Ramos (cell line): ENCODE measurements at regions not wholly inside any gene's neighbourhood (a gene's known extent, or its start where the extent isn't known, plus 50 kb on each side); places are given as distances from the start of the nearest gene placed in this dataset.

Experiments
- in situ Hi-C: fragments of 300-500 bp; cut with MboI; formaldehyde crosslinking; loops from one replicate; pipeline ENCODE4 v1.14.3; 2022; ENCODE audit warnings: low sequenced_read_pairs; ENCODE audit not compliant: unreplicated experiment

DNA sequence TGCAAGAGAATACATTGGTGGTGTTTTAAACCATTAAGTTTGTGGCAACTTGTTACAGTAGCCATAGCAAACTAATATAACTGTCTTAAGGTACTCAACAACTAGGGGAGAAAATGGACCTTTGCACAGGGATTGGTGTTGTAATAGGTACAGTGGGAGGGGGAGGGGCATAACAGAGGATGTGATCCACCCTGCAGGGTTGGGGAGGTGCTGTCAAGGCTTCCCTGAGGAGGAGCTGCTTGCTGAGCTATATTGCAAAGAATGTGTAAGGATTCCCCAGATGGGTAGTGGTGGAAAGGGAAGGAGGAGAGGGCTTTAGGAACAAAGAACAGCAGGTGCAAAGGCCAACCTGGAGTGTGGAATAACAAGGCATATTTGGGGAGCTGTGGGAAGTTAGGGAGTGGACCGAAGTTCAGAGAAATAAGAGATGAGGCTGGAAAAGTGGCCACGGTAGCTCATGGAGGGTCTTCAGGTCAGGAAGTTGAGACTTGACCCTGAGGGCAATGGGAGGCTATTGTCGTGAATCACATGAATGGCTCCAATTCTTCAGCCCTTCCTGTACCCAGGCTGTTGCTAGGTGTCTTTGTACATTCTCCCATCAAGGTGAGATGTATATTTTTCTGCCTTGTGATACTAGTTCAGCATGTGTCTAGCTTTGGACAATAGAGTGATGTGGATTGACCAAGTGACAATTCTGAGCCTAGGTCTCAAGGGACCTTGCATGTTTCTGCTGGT lies 168.6 kb upstream of the CSF3R start:
- in situ Hi-C loops, result no loop called here

DNA sequence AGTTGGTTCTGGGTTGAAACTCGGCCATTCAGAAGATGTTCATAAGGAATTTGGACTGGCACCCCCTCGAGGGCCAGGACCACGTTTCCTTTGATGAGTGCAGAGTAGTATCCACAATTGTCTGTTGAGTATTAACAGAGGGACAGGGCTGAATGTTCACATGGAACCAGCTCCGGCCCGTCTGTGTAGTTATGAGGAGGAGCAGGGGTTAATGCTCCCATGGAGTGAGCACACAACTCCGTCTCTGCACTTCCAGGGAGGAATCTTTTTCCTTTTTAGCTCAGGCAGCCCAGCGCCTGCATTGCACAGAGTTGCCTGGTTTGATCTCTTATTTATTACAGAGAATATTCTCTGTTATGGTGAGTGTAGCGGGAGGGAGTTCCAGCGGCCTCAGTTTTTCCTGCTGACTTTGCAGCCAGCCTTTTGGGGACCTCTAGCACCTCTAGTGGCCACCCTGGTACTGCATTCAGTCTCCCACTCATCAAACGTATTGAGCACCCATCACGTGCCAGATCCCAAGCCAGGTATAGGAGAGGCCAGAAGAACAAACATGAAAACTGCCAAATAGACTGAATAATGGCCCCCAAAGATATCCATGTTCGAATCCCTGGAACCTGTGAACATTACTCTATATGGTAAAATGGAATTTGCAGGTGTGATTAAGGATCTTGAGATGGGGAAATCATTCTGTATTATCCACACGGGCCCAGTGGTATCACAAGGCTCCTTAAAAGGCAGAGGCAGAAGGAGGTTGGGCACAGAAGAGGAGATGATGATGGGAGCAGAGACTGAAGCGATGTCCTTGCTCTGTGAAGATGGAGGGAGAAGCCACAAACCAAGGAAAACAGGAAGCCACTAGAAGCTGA lies 167.7 kb upstream of the CSF3R start:
- in situ Hi-C loops, result no loop called here

DNA sequence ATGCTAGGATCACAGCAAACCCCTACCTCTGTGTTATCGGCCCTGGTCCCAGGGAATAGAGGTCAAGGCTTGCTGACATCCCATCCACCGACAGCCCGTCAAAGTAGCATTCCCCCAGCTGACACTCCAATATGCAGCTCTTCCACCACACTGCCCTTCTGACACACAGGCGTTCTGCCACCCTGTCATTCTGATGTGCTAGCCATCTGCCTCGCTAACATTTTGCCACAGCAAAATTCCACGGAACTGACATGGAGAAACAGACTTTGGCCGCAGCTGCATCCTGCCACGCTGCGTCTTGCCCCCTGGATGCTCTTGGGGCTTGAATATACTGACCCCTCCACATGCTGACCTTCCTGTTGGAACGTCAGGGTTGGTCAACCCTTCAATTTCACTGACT lies 163.2 kb upstream of the CSF3R start:
- in situ Hi-C loops, result no loop called here

DNA sequence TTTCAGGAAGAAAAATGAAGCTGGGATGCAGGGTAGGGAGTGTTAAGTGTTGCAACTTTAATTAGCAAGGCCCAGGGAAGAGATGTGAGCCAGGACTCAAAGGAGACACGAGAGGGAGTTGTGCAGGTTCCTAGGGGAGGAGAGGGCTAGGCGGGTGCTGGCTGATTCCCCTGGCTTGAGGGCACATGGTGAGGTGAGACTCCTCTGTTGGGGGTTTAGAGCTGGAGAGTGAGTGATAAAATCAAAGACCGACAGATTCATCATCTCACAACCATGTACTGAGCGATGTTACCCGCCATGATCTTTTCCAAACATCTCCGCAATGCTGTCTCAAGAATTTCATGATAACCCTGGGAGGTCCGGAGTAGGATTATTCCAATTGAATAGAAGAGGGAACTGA lies 161.8 kb upstream of the CSF3R start:
- in situ Hi-C loops, result no loop called here

DNA sequence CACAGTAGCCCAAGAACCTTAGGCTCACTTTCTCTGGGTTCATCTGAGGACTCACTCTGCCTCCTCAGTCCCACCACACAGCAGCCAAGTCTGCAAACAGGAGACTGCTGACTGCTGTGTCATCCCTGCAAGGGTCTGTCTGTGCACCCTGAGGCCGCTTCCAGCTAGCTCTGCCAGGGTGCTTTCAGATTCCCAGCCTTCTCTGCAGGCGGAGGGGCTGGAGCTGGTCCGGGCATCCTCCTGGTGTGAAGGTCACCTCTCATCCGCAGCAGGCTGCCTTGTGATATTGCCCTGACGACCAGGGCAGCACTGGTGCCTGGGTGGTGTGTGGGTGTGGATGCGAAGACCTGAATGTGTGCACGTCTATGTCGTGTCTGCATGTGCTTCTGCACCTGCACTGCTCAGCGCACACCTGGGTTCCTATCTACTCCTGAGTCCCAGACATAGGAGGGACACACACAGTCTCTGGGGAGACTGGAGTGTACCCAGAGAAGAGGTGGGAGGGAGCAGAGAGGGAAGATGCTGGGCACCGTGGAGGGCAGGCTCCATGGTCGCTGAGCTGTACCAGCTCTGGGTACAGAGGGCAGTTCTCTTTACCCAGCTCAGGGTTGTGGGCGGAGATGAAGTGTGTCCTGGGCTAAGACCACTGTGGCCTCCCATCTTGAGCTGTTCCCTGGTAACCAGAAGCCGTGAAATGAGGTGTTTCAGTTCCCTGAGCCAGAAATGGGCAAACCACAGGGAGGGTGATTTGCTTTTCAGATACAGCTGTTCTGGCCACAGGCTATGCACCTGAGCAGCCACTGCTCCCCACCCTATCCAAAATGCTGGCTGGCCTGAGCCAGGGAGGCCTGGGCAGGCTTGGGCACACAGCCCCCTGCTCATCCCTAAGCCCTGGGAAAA lies 160.9 kb upstream of the CSF3R start:
- in situ Hi-C loops, result no loop called here

DNA sequence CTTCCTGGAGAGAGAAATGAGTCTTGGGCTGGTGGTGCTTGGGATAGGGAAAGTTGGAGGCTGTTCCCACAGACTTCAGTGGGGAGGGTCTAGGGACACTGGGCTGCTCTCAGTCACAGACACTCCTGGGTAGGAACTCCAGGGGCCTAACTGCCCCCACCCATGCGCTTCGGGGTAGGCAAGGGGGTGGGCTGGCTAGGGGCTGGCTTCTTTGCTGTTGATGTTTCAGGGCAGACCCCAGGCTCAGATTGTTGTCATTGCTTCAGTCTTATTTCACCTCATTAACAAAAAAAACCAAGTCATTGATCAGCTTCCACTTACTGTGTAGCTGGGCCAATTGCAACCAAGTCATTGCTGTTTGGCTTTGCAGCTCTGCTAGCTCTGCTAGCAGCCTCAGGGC lies 160.1 kb upstream of the CSF3R start:
- in situ Hi-C loops, result no loop called here

DNA sequence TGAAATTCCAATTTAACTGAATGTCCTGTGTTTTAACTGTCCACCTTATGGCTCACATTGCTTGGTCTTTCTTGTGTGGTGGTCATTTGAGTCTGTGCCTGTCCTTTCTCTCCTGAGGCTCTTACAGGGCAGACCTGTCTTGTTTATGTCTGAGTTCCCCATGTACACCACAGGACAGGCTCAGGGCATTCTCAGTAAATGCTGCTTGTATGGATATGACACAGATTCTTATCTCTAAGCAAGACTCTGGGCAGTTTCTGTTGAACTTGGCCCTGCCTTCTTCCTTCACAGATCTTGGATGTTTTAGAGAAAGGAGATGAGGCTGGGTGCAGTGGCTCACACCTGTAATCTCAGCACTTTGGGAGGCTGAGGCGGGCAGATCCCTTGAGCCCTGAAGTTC lies 159.1 kb upstream of the CSF3R start:
- in situ Hi-C loops, result no loop called here

DNA sequence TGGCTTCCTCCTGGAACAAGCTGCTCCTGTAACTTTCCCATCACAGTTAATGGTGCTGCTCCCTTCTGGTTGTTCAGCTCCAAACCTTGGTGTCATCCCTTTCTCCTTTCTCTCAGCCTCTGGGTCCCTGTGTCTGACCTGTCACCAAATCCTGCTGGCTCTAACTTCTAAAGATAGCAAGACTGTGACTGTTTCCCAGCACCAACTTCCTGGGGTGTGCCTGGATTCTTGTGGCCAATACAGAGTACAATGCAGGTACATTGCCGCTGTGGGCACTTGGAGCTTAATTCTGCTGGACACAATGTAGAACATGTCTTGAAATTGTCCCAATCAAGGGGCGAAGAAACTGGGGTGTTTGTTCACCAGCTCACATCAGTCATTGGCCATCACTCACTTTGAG lies 156.7 kb upstream of the CSF3R start:
- in situ Hi-C loops, result no loop called here

DNA sequence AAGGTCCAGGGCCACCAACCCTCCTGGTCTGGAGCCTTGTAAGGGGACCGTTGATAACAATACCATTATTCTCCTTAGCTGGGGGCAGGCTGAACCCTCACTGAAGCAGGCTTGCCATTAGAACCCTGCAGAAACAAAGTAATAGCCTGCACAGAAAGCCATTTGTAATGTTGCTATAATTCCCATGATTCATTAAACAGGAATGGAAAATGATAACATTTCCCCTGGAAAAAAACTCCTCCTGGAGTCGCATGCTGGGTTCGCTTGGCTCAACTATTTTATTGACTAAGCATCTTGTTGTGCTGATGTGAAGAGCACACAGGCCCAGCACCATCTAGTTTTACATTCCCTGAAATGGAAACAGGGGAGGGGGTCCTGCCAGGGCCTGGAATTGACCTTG lies 155.6 kb upstream of the CSF3R start:
- in situ Hi-C loops, result no loop called here

DNA sequence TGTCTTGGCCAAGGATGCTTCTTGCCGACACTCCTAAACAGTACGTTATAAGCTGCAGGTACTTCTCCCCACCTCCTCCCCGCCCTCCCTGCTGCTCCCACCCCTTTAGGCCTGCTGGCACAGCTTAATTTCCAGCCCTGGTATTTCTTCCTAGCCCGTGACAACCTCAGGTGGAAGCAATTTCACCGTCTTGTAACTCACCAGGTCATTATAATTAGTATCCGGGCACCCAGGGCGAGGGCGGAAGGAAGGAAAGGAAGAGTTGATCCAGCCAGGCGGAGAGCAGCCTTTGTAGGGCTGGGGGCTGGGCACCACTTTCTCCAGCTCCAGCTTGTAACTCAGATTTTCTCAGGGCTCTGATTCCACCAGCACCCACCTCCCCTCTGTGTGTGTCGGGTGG lies 153.5 kb upstream of the CSF3R start:
- in situ Hi-C loops, result no loop called here

DNA sequence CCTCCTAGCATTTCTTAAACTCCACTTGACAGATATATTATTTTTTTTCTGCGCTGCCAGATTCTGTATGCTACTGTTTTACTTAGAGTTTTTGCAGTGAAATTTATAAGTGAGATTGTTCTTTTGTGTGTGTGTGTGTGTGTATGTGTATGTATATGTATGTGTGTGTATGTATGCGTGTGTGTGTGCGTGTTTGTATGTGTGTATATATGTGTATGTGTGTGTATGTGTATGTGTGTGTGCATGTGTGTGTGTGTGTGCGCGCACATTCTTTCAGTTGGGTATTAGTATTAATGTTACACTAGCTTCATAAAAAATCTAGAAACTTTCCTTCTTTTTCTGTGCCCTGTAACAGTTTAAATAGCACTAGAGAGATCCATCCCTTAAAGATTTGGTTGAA lies 152.6 kb upstream of the CSF3R start:
- in situ Hi-C loops, result no loop called here

DNA sequence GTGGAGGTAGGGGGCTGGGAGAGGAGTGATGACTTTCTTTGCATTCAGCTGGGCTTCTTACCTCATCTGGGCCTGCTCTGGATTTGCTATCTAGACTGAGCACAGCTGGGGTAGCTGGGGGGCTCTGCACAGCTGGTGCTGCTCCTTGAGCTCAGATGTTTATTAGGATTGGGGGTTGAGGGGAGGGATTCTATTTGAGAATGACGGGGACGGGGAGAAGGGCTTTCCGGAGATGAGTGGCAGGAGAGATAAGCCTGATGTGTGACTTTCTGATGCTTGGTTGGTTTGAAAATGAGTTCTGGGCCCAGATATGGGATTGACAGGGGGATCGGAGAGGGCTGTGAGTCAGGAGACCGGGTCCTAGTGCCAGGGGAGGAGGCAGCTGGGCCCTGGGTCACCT lies 146.1 kb upstream of the CSF3R start:
- in situ Hi-C loops, result no loop called here

DNA sequence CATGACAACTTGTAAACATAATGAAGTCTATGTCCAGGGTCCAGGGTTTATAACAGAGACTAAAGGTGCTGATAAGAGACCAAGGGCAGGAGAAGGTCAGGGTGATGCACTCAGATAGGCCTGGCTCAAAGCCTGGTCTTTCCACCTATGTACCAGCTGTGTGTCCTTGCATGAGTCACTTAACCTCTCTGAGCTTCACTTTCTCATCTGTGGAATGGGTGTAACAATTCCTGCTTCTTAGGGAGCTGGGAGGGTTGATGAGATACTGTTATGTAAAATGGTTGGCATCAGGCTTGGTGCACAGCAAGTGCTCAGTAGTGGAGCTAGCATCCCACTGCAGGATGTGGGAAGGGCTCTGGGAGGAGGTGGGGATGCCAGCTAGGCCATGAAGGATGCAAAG lies 143.7 kb upstream of the CSF3R start:
- in situ Hi-C loops, result no loop called here

DNA sequence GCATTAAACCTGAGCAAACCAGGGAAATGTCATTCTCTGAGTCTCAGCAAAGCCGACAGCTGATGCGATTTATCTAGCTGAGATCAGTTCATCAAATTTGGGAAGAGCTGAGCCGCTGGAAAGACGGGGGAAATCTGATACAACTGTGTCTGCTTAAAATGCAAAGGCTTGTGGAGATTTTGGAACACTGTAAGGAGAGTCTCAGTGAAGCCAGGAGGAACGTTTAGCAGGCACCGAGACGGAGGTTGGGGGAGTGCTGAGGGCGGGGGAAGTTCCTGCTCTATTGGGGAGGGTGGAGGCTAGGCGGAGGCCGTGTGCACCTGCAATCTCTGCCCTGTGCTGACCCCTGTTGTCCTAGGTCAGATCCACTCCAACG lies 143.2 kb upstream of the CSF3R start:
- in situ Hi-C loops, result no loop called here

DNA sequence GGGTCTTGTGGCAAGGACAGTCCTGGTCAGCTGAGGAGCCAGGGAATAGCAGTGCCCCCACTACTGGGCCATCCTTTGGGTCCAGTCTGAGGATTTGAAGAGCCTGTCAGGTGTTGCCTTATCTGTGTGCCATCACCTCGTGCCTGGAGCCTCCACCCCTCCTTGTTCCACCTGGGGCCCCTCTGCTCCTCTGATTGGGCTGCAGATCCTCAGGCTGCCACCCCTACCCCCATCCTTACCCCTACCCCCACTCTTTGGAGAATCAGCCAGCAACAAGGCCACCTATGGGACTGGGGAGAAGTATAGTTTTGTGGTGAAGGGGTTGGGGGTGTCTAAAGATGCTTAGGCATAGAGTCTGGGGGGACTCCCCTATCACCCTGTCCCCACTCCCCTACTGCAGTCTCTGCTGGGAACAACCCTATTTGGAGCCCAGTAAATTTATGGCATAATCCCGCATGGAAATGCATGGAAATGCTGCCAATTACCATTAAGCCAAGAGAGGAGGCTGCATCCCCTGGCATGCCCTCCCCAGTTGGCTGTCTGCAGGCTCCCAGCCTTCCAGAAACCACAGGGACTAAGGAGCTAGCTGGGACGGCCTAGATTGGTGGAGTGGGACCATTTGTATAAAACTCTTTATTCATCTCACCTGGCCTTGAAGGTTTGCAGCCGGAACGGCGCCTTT lies 142.7 kb upstream of the CSF3R start:
- in situ Hi-C loops, result no loop called here

DNA sequence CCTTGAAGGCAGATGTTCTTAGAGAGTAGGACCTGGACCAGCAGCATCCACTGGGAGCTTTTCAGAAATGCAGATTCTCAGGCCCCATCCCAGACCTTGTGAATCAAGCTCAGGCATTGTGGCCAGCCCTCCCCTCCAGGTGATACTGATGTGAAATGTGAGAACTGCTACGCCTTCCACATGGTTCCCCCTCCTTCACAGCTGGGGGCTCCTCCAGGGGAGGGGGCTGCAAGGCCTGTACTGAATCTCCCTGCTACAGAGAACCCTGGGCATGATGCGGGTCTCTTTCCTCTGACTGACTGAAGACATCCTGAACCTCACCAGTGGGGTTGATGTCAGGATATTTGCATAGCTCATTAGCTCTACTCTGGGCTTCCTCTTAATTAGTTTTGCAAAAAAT lies 141.8 kb upstream of the CSF3R start:
- in situ Hi-C loops, result no loop called here

DNA sequence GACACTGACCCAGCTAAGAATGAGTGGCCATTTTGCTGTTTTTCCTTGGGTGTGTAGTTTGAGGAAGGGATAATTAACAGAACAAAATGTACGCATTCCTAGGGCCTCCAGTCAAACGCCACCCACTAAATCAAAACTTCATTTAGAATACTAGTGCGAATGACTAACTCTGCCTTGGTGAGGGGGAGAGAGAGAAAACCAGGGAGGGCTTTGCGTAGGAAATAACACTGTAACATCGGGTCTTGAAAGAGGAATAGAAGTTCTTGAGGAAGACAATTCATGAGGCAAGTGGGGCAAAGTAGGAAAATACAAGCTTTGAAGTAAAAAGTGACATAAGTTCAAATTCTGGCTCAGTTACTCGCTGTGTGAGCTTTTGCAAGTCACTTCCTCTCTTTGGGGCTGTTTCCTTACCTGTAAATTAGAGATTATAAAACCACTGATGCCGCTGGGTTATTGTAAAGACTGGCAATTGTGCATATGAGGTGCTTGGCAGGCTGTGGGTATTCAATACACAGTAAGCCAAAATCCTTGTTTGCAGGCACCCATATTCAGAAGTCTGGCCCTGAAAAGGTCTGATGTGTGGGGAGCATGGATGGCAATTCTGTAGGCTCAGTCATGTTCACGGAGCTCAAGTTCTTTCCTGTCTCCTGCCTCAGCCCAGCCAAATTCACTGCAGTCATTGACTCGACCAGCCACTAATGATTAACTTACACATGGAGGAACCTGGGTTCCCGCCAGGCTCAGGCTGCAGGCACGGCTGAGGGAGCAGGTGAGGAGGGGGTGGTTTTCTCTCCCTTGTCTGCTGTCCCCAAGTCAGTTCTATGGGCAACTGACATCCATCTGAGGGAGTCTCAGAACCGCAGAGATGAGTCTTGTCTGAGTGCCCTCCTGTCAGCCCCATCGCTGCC lies 140.3 kb upstream of the CSF3R start:
- in situ Hi-C loops, result no loop called here

DNA sequence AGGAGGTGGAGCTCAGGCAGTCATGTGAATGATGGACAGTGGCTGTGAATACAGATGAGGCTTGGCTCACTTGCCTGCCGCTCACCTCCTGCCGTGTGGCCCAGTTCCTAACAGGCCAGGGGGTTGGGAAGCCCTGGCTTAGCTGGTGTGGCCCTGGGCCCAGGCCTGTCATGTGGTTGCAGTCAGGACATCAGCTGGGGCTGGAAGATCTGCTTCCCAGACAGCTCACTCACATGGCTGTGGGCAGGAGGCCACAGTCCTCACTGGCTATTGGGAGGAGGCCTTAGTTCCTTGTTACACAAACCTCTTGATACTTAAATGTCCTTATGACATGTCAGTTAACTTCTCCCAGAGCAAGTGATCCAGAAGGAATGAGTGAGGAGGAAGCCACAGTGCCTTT lies 138.8 kb upstream of the CSF3R start:
- in situ Hi-C loops, result no loop called here

DNA sequence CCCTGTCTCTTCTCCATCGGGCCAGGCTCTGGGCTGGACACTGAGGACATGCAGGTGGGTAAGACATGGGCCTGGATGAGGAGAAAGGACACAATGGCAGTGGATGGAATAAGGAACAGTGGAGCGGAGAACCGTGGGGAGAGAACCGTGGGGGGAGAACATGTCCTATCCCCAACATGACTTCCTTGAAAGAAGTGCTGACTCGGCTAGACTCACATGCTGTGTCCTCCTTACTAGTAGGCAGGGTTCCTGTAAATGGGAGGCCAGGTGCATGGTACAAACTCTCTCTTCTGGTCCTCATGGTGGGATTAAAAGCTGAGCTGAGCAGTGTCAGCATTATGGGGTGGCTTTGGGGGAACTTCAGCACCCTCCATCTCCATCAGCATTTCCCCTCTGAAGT lies 137.4 kb upstream of the CSF3R start:
- in situ Hi-C loops, result no loop called here
